Activated naive CD8-positive, alpha-beta T cell treated with anti-CD3 and anti-CD28 coated beads, Interleukin-2, amount 50 U/mL, for 16 hours (primary cell): ENCODE measurements at regions not wholly inside any gene's neighbourhood (a gene's known extent, or its start where the extent isn't known, plus 50 kb on each side); places are given as distances from the start of the nearest gene placed in this dataset.

Source experiments
- DNase-seq: peaks from one replicate; pipeline ENCODE4 v3.0.0-alpha.2; 2020; ENCODE audit warnings: low read depth, low spot score

DNA sequence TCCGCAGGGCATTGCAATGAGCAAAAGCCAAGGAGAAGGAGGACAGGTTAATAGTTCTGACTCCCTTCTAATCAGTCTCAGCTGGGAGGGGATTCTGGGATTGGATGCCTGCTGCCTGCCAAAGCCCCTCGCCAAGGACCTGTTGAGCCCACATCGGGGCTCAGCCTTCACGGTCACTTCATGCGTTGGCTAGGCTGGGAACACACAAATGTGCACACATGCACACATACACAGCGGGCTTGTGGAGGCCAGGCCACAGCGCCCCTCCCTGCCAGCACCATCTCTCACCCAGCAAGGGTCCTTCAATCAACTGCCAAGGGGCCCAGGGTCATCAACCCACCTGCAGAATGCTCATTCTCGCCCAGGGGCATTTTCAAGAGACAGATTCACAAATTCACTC is 113.9 kb downstream of the C5orf15 start:
- no peak for DNase-seq

DNA sequence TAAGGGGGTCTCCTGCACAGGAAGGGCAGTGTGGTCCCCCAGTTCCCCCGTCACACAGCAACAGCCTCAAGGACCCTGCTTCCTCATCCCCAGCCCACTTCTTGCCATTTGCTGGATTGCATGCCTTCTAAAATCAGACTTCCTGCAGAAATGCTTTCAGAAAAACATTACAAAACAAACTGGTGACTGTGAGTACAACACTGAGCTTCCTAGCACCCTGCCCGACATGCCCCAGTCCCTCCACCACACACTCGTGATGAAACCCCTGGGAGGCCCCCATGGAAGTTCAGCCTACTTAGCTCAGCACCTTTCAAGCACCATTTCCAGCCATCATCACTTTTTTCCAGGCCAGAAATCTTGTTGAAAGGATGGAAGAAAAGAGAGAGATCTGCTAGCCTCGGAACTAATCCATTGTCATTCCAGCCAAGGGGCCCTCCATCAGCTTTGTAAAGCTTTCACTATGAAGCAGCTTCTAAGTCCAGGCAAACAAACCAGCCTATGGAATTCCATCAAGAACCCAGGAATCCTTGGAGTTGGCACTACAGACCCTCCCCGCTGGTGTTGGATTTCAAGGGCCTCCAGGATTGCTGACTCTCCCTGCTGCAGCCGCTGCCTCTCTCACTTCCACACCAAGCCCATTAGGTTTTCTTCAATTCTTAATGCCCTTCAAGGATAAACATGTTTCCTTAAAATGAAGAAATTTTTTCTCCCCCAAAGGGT is 114.6 kb downstream of the C5orf15 start:
- no peak for DNase-seq

DNA sequence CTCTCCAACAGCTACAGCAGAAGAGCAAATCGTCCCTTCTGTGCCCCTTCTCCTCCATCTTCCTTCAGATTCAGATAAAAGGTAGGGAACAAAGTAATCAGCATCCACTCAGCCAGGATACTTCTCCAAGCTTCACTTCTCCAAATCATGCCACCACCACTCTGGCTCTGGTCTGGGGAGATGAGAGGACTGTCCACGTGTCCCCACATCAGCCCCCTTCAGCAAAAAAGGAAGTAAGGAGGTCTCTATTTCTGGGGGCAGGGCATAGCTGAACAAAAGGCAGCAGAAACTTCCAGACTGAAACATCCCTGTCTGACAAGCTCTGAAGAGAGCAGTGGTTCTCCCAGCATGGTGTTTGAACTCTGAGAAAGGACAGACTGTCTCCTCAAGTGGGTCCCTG is 116.9 kb downstream of the C5orf15 start:
- DNase-seq: no peak

DNA sequence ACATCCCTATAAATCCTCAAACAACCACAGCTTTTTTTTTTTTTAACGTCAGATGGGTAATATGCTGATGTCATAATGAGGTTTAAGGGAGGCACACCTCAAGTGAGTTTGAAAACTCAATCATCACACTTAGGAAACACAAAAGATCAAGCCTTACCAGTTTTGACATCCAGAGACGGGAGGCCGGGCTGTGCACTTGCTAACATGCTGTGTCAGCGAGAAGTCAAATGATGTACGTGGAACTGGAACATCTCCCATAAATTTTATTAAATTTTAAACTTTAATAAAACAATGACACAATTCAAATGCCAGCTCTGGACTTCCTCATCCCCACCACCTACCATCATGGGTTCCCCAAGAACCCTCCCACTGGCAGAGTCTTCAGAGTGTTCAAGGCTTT is 117.6 kb downstream of the C5orf15 start:
- DNase-seq: no peak

DNA sequence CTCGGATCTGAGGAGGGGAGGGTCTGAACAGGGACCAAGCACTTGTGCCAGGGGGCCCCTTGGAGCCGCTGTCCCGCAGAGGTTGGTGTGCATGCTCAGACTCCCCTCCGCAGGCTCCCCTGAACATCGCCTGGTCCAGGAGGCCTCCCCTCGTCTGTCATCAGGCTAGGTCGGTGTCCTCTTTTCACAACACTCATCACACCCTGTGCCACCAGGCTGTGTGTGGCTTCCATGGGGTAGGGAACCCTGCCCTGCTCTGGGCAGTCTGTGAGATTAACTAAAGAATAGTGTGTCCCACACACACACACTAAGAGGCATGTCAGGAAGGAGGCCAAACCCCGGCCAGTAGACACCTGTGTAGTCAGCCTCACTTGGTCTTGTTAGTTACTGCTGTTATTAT is 119.3 kb downstream of the C5orf15 start:
- no peak for DNase-seq

DNA sequence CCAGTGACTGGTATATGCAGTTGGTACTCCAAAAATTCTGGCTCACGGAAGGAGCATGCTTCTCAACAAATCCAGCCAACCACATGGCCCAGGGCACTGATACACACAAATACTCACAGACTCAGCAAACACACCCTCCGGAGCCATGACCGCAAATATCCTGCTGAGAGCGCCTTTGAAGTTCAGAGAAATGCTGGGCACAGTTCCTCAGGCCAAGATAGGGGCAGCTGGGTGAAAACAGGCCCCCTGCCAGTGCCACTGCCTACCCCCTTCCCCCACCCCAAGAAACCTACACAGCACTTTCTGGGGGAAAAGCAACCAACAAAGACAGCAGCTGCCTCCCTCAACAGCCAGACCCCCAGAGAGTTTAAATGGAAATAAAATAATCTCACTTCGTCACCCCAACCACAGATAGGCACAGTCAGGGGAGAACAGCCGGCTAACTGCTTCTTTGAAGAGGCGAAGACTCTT is 120.0 kb downstream of the C5orf15 start:
- no peak for DNase-seq

DNA sequence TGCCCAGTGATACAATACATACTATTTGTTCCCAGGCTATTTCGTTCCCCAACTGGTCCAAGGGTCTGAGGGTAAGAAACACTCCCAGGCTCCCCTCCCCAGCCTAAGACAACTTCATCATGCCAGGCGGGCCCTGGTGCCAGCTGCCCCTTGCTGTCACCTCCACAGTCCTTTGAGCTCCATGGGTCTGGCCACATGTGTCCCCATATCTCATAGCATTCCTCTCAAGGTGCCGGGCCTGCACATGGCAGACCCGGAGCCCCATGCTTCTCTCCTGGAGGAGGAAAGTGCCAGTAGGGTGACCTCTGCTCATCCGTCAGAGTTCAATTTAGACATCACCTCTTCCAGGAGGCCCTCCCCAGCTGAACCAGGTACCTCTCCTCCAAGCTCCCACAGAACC is 120.5 kb downstream of the C5orf15 start:
- no peak for DNase-seq

DNA sequence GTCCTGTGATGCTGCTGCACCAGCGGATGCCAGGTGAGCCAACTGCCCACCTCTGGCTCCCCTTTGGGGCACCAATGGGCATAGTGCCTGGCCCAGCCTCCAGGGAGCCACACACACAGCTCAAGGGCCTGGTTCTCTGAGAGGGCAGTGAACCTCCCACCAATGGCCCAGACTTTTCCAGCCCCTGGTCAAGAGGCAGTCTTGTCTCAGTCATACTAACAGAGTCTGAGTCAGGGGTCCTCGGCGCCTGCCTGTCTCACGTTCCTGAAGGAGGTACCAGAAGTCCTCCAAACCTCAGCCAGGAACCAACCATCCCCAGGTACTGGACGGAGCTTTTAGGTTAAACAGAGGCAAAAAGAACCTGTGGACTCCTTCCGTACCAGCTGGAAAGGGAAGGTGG is 121.1 kb downstream of the C5orf15 start:
- DNase-seq: no peak

DNA sequence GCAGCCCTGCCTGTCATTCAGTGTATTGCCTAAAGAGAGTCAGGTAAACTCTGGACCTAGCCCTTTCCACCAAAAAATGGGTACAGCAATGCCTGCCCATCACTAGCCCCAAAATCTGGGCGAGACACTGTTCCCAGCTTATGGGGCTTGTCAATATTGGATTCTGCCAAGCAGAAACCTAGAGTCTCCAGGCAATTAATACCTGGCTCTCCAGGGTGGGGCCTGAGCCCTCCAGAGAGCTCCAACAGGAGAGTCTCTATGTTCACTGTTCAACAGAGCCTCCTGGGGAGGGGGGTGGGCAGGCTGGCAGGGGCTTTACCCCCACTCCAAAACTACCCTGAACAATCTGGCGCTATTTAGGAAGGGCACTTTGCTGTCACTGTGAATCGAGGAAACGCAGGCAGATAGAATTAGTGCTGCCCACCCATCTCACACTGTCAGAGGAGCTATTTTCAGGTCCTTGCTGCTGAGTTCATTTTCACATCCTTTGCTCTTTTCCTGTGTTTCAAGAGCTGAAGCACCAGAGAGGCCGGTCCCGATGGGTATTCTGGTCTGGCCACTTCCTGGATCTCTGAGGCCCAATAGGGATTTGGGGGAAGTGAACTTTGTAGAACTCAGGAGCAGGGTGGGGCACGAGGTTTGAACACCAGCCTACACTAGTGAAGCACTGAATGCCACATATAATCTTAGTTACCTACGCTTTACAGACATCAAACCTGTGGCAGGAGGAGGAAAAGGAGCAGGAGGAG is 121.8 kb downstream of the C5orf15 start:
- no peak for DNase-seq

DNA sequence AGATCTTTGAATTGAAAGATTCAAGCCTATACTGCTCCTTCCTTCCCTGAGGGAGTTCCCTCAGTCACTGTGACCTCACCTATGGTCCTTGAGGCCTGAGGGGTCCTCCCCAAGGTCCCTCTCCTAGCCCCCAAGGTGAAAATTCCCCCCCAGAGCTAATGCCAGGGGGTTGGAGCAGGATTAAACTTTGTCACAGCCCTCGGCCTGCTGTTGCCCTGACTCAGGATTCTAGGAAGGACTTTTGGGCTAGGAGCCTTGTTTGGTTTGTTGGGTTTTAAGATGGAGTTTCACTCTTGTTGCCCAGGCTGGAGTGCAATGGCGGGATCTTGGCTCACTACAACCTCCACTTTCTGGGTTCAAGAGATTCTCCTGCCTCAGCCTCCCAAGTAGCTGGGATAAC is 123.2 kb downstream of the C5orf15 start:
- DNase-seq: no peak

DNA sequence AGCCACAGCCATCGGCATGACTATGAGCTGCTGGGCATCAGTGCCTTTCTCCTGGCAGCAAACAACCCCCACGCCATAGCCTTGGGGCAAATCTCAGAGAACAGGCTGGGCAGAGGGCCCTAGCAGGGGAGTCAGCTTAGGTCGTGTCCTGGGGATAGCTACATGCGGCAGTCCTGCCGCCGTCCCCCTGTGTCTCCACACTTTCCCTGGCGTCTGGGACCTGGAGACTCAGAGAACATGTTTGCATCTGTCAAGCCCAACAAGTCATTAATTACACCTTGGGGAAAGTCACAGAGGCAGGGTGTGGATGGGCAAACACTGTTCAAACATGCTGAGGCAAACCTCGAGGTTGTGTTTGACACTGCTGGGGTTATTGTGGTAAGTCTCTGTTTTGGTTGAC is 123.6 kb downstream of the C5orf15 start:
- DNase-seq: no peak

DNA sequence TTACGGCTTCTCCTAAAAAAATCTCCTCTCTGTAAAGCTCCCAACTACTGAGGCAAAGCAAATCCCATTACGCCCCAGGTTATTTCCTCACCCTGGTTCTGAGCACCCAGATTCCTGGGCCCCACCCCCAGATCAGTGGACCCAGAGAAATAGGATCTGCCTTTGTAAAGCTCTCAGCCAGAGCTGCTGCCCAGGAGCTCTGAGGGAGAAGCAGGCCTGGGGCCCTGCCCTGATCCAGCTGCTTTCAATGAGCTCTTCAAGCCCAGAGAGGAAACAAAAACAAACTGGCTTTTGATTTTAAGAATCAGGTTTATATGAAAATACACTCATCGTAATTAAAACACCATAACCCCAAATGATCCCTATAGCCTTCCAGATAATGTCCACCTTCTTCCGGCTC is 124.5 kb downstream of the C5orf15 start:
- no peak for DNase-seq

DNA sequence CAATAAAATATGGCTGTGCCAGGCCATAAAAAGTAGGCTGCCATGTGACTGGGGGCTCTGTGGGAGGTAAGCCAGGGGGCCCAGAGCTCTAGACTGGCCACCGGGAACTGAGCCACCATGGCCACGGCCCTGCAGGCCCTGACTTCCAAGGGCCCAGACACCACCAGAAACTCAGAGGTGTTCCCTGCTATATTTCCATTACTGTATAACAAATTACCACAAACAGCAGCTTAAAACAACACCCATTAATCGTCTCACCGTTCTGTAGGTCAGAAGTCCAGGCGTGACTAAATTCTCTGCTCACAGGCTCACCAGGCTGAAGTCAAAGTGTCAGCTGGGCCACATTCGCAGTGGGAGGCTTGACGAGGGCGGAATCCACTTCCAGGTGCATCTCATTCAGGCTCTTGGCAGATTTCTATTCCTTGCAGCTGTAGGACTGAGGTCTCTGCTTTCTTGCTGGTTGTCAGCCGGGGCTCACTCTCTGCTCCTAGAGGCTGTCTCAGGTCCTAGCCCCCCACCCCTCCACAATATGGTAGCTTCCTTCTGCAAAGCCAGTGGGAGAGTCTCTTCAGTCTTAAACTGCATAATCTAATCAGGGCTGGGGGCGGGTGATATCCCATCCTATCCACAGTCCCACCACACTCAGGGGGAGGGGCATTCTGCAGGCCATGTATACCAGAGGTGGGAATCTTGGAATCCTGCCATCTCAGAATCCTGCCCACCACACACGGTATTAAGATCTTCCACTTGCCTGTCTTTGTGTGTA is 125.4 kb downstream of the C5orf15 start:
- DNase-seq: no peak

DNA sequence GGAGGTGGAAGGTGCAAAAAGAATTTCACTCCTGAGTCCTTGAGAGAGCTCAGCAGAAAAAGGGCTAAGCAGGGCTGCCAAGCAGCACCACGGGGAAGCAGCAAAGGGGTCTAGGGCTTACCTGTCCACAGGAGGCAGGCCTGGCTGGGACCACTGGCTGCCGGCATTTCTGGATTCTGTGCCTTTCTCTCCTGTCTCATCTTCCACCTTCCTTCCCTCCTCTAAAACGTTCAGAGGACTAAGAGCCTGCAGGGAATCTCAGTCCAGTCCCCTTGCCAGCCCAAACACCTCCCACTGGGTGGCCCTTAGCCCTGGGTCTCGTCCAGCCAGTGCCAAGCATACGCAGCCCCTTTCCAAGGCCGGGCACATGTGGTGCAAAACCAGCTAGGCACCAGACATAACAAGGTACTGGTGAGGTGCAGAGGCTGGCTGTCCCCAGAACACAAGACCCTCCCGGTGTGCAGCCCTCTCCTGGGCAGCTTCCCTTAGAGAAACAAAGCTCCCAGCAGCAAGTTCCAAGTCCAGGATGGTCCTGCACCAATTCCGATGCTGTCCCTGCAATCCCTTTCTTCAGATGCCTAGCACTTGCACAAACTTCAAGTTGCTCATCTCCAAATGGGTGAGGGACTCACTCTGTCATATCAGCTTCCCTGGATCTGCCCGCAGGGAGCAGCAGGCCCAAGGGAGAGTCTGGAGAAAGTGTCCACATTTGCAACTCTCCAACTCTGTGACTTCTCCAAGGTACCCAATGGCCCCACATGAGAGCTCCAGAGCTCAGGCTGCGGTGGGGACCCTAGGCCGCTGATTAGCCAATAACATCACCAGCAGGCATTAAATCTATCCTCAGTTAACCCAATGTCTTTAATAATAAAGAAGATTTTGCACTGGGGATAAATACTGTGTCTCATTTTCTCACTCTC is 126.3 kb downstream of the C5orf15 start:
- DNase-seq: no peak

DNA sequence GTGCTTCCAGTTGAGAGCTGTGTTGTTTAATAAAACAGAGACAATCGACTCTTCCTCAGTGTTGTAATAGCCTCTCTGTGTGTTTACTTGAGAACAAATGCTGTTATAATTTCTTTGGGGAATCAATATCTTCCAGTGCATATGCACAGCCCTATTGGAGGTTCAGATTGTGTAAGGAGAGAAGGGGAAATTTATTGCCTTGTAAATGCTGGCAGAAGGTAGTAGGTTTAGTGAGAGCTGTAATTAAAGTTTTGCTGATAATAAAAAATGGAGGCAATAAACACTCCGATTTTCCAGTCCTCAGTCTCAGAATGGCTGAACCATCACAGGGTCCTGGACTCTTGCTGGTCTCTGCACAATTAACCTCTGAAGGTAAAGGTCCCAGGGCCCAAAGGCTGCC is 128.3 kb downstream of the C5orf15 start:
- DNase-seq: no peak

DNA sequence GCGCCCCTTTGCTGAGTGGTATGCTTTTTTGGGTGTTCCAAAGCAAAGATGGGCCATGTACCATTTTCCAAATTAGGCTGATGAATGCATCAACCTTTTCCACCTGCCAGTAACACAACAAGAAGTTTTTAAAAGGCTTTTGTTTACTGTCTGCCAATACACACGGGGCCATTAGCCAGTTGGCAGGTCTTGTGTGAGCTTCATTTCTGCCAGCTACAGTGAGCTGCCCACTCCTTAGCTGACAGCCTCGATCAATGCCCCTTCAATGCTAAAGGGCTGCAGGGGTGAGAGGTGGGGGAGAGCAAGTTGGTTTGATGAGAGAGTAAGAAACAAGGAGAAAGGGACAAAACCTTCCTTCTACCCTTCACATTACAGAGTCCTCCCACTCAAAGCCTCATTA is 128.7 kb downstream of the C5orf15 start:
- DNase-seq: no peak

DNA sequence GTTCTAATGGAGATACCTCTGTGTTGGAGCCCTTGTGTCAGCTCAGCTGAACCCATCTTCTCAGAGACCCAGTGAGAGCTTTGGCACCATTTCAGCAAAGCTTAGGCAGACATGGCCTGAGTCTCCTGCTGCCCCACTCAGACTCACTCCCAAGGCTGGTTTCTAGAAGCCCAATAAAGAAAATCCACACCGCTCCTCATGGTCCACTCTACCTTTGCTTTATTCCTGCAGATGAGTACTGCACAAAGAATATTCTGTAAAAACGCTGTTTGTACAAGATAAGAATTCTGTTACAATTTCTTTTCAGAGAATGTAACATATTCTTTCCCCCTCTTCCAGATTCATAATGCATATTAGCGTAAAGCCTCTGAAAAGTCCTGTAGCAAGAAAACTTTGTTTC is 129.3 kb downstream of the C5orf15 start:
- no peak for DNase-seq

DNA sequence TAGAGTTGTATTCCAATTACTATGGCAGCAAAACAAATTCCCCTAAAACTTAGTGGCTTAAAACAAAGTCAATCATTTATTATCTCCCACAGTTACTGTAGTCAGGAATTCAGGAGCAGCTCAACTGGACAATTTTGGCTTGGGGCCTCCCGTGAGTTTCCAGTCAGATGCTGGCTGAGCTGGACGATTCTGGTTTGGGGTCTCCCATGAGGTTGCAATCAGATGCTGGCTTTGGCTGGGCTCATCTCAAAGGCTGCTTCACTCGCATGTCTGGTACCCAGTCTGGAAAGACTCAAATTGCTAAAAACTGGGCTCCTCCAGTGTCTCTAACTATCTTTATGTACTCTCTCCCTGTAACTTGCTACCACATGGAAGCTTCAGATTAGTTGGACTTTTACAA is 130.1 kb downstream of the C5orf15 start:
- DNase-seq: no peak

DNA sequence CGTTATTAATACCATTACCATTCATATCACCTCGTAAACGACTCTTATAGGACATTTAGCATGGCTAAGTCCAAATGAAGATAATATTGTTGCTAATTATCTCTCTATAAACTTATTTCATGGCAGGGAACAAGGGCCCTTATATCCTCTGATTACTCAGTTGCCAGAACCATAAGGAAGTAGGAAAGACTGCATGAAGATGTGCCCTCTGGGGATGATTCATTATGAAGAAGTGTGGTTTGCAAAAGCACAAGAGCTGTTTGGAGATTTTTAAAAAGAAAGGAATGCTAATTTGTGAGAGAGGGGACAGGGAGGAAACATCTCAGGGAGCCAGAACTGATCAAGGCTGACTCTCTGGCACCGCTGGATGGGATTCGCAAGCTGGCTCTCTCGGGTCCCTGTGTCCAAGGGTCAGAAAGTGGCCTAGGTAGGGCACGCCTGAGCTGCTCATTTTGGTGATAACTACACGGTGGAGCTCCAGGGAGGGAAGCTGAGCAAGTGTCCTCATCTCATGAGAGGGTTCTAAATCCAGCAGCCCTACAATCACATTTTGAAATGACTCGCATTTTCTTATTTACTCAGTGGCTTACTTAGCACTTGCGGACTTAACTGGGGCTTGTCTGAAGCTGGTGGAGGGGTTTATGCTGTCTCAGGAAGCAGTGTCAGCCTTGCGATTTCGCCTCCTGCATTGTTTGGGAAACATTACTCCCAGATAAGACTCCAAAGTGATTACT is 136.8 kb downstream of the C5orf15 start:
- DNase-seq: no peak

DNA sequence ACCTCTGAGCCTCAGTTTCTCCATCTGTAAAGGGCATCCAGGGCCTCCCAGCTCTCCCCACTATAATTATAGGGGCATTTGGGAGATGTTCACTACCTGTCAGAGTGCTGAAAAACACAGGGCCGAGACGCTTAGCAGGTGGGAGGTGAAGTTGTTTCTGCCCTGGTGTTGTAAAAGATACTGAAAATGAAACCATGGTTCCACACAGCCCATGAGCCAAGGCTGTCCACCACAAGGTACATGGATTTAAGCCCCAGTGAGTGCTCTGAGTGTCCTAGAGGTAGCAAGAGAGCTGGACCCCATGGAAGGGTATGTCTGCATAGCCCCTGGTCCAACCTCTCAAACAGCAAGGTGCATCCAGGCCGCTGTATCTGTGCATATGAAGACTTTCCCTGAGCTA is 137.5 kb downstream of the C5orf15 start:
- DNase-seq: no peak

DNA sequence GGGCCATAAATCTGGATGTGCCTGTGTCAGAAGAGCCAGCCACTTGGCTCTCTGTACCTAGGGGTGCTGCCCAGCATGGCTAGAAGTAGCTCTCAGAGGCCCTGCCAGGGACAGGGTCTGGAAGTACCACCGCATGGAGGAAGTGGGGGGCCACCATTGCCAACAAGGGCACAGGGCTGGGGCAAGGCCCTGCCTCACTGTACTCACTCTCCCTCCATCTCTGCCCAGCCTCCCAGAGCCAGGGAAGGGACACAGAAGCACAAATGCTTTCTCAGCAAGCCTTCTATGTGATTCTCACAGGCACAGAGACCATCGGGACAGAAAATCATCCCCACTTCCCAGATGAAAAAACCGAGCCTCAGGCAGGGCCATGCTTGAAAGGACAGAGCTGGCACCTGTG is 138.1 kb downstream of the C5orf15 start:
- no peak for DNase-seq
